ENCODE measurements at regions not wholly inside any gene's neighbourhood (a gene's known extent, or its start where the extent isn't known, plus 50 kb on each side); places are given as distances from the start of the nearest gene placed in this dataset.
A peak's percentile ranks its signal among the peaks of the same experiment; 100 is the strongest.

DNA sequence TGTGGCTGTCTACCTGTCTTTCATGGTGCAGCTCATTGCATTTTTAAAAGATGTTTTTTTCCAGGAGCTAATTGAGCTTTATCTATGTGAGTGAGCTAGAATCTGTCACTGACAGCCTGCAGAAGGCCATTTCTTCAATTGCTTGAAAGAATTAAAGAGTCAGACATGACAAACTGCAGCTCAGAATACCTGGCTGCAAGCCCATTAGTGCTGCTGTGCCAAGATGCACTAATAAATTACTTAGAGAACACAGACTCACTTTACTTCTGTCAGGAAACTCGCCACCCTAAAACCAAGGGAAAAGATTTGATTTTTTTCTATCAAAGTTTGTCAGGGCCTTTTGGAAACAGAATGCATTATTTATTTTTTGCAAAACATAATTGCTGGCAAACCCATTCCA is 368.3 kb downstream of the CAAP1 start:
- DNase-seq: peak; percentile 62 to 88 (median 82)
- Histone ChIP-seq H3K9me3 (ENCODE audit: control insufficient read depth in 4 of 4, insufficient read depth in 3 of 4, low read length in 3 of 4) (no peaks in the 10 kb centered on the region), H3K36me3 (ENCODE audit: control insufficient read depth in 4 of 4, insufficient read depth in 4 of 4, low read length in 4 of 4) (no peaks in the 10 kb centered on the region), H3K27ac (ENCODE audit: low read depth in 1 of 2, low read length in 1 of 2) (no peak overlapping the region), H3K9ac (ENCODE audit: insufficient read depth in 1 of 2, low read length in 2 of 2) (no peak overlapping the region), H3K27me3 (ENCODE audit: control insufficient read depth in 3 of 3, insufficient read depth in 3 of 3, low read length in 2 of 3) (no peaks in the 10 kb centered on the region), H3K4me3 (no peak overlapping the region), H3K4me1 (ENCODE audit: control insufficient read depth in 5 of 5, insufficient read depth in 5 of 5, low read length in 5 of 5) (peaks cover 0 to 31% (median 0%) of the 10 kb centered on the region in 5 donors)
- 38 to 45% methylated on average over 1 of the region's 1 CpG for WGBS, 2 donors
- no peak for TF ChIP-seq CTCF (IDR thresholded peaks at IDR 0.05; ENCODE audit: control extremely low read depth, extremely low read depth)
- ATAC-seq (ENCODE audit: insufficient read depth, low FRiP score): no peak

- 46 to 76% methylated on average over 3 of the region's 3 CpGs for WGBS, 2 donors
- DNase-seq: peak in 2 of 3 donors; percentile 19 to 20
Observed at GRCh38 chr9:26523577-26523976, 369.0 kb downstream of the CAAP1 start.

DNA sequence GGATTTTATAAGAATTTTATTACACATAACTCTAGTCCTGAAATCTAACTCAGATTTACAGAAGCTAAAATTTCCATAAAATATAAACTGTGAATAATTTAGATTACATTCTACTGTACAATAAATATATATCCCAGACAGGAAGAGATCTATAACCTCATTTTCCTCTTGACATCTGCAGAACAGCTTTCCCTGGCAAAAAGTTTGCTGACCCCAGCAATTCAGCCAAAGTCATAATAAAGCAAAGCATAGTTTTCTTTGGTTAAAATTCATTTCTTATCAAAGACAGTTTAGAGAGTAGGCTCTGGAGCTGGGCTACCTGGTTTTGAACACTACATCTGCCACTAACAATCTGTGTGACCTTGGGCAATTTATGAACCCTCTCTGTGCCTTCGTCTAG is 372.5 kb downstream of the CAAP1 start:
- 86 to 87% methylated on average over 1 of the region's 1 CpG for WGBS, 2 donors
- H3K27ac ChIP-seq (ENCODE audit: low read depth in 1 of 2, low read length in 1 of 2): no peak overlapping the region

More at GRCh38 chr9:26523577-26523976, 369.0 kb downstream of the CAAP1 start:
- H3K27ac ChIP-seq (ENCODE audit: low read depth in 1 of 2, low read length in 1 of 2): no peak overlapping the region
- no peaks in the 10 kb centered on the region for H3K9me3 ChIP-seq (ENCODE audit: control insufficient read depth in 4 of 4, insufficient read depth in 3 of 4, low read length in 3 of 4)
- no peak overlapping the region for H3K4me3 ChIP-seq
- H3K4me1 ChIP-seq (ENCODE audit: control insufficient read depth in 5 of 5, insufficient read depth in 5 of 5, low read length in 5 of 5): peaks cover 0 to 31% (median 0%) of the 10 kb centered on the region in 5 donors
- H3K36me3 ChIP-seq (ENCODE audit: control insufficient read depth in 4 of 4, insufficient read depth in 4 of 4, low read length in 4 of 4): no peaks in the 10 kb centered on the region
- no peak overlapping the region for H3K9ac ChIP-seq (ENCODE audit: insufficient read depth in 1 of 2, low read length in 2 of 2)
- no peak for TF ChIP-seq CTCF (IDR thresholded peaks at IDR 0.05; ENCODE audit: control extremely low read depth, extremely low read depth)
- ATAC-seq (ENCODE audit: insufficient read depth, low FRiP score): no peak
- H3K27me3 ChIP-seq (ENCODE audit: control insufficient read depth in 3 of 3, insufficient read depth in 3 of 3, low read length in 2 of 3): no peaks in the 10 kb centered on the region

More for the DNA sequence above, 372.5 kb downstream of the CAAP1 start:
- no peak for ATAC-seq (ENCODE audit: insufficient read depth, low FRiP score)
- Histone ChIP-seq H3K27me3 (ENCODE audit: control insufficient read depth in 3 of 3, insufficient read depth in 3 of 3, low read length in 2 of 3) (peaks cover 0 to 4% (median 2%) of the 10 kb centered on the region in 3 donors), H3K36me3 (ENCODE audit: control insufficient read depth in 4 of 4, insufficient read depth in 4 of 4, low read length in 4 of 4) (no peaks in the 10 kb centered on the region), H3K4me3 (no peak overlapping the region), H3K9ac (ENCODE audit: insufficient read depth in 1 of 2, low read length in 2 of 2) (no peak overlapping the region), H3K4me1 (ENCODE audit: control insufficient read depth in 5 of 5, insufficient read depth in 5 of 5, low read length in 5 of 5) (peaks cover 0 to 24% (median 0%) of the 10 kb centered on the region in 5 donors), H3K9me3 (ENCODE audit: control insufficient read depth in 4 of 4, insufficient read depth in 3 of 4, low read length in 3 of 4) (no peaks in the 10 kb centered on the region)
- no peak for TF ChIP-seq CTCF (IDR thresholded peaks at IDR 0.05; ENCODE audit: control extremely low read depth, extremely low read depth)
- DNase-seq: peak in 2 of 3 donors; percentile 39 to 59

Data from lung (tissue), 11 donors.